Gastroesophageal sphincter (tissue), 4 donors: ENCODE measurements at regions not wholly inside any gene's neighbourhood (a gene's known extent, or its start where the extent isn't known, plus 50 kb on each side); places are given as distances from the start of the nearest gene placed in this dataset.

ENCODE experiments used
- ATAC-seq: fragments of 150-250 bp; one replicate; pipeline ENCODE4 v1.9.1; 2016; ENCODE audit warnings: mild to moderate bottlenecking, moderate library complexity
- H3K27ac ChIP-seq, 4 donors: fragments of 200-600 bp; sonication (generic) in 3 of 4; 1 replicate in 3 of 4; 2 replicates in 1 of 4; pipeline ENCODE4 v1.5.1; 2016 to 2019
- H3K27me3 ChIP-seq: fragments of 200-600 bp; sonication (generic); one replicate; pipeline ENCODE4 v1.5.1; 2019
- H3K36me3 ChIP-seq, 2 donors: fragments of 200-600 bp; sonication (generic); one replicate each; pipeline ENCODE4 v1.5.1; 2019; ENCODE audit warnings: control low read depth in 1 of 2
- H3K4me1 ChIP-seq, 3 donors: fragments of 200-600 bp; sonication (generic); 1 replicate in 2 of 3; 2 replicates in 1 of 3; pipeline ENCODE4 v1.5.1; 2016 to 2019; ENCODE audit warnings: control low read depth in 2 of 3
- H3K4me3 ChIP-seq, 2 donors: fragments of 200-600 bp; sonication (generic); one replicate each; pipeline ENCODE4 v1.5.1; 2019; ENCODE audit warnings: mild to moderate bottlenecking in 1 of 2, moderate library complexity in 1 of 2
- H3K9me3 ChIP-seq, 3 donors: fragments of 200-600 bp; sonication (generic); one replicate each; pipeline ENCODE4 v1.5.1; 2017 to 2019; ENCODE audit warnings: control low read depth in 2 of 3
- CTCF ChIP-seq, 4 experiments: fragments of 200-600 bp in 2 of 4; fragments of 450-650 bp in 2 of 4; sonication (generic) in 1 of 4; IDR thresholded peaks; one replicate each; pipeline ENCODE4 v1.5.1; 2017 to 2019; ENCODE audit warnings: antibody characterized with exemption in 4 of 4, mild to moderate bottlenecking in 2 of 4, moderate library complexity in 2 of 4
- EP300 ChIP-seq: sonication (generic); formaldehyde crosslinking; IDR thresholded peaks from one replicate; pipeline ENCODE4 v1.6.1; 2017; ENCODE audit warnings: antibody characterized with exemption, mild to moderate bottlenecking
- POLR2A ChIP-seq, 2 donors: fragments of 450-650 bp; IDR thresholded peaks; one replicate each; pipeline ENCODE4 v1.6.1; 2017; ENCODE audit warnings: antibody characterized with exemption in 2 of 2, mild to moderate bottlenecking in 2 of 2, moderate library complexity in 1 of 2
- POLR2AphosphoS5 ChIP-seq: sonication (generic); formaldehyde crosslinking; IDR thresholded peaks from one replicate; pipeline ENCODE4 v1.6.1; 2017; ENCODE audit warnings: antibody characterized with exemption
- WGBS, 2 donors: methylation state at CpG; one replicate each; pipeline ENCODE4 v1.1.5; 2018; ENCODE audit warnings: low coverage in 1 of 2; 5-methylcytosine and 5-hydroxymethylcytosine counted together

- Histone ChIP-seq H3K9me3 (no peaks in the 10 kb centered on the region), H3K4me3 (no peak overlapping the region), H3K4me1 (peaks cover 0 to 15% (median 0%) of the 10 kb centered on the region in 3 donors), H3K36me3 (no peaks in the 10 kb centered on the region), H3K27ac (no peak overlapping the region), H3K27me3 (peaks cover 81% of the 10 kb centered on the region)
- no peak for TF ChIP-seq CTCF (IDR thresholded peaks at IDR 0.05)
- no peak for TF ChIP-seq POLR2A (IDR thresholded peaks at IDR 0.05)
- no peak for TF ChIP-seq POLR2AphosphoS5
- no peak for TF ChIP-seq EP300
- no peak for ATAC-seq
- WGBS, 2 donors = 10 to 31% methylated on average over 6 to 8 of the region's 30 CpGs
Observed at GRCh38 chr22:48579043-48579927, 1248.4 kb downstream of the BRD1 start.

- Histone ChIP-seq H3K36me3 (no peaks in the 10 kb centered on the region), H3K9me3 (no peaks in the 10 kb centered on the region), H3K27me3 (peaks cover 82% of the 10 kb centered on the region), H3K27ac (no peak overlapping the region), H3K4me3 (no peak overlapping the region), H3K4me1 (peaks cover 0 to 15% (median 0%) of the 10 kb centered on the region in 3 donors)
- no peak for TF ChIP-seq POLR2A (IDR thresholded peaks at IDR 0.05)
- no peak for TF ChIP-seq EP300
- TF ChIP-seq POLR2AphosphoS5 = no peak
- no peak for TF ChIP-seq CTCF (IDR thresholded peaks at IDR 0.05)
- no peak for ATAC-seq
- 85 to 100% methylated on average over 1 to 4 of the region's 24 CpGs for WGBS, 2 donors
Observed at GRCh38 chr22:48578138-48579042, 1249.3 kb downstream of the BRD1 start.

DNA sequence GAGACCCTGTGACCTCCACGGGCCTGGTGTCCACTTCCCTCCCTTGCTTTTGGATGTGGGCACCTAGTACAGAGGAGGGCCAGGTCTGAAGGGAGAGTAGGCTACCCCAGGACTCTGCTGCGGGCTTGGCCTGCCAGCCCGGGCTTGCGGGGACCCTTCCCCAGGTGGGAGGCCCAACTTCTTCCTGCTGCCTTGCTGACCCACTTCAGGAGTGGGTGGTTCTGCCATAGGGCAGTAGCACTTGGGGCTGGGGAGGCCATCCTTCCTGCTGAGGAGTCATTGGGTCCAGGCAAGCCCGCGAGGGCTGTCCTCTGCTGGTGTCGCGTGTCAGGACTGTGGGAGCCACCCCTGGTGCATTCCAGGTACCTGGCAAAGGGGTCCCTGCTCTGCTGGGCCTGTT, 1250.0 kb downstream of the BRD1 start:
- Histone ChIP-seq H3K36me3 (no peaks in the 10 kb centered on the region), H3K27me3 (peaks cover 84% of the 10 kb centered on the region), H3K9me3 (no peaks in the 10 kb centered on the region), H3K4me1 (peaks cover 0 to 15% (median 0%) of the 10 kb centered on the region in 3 donors), H3K27ac (no peak overlapping the region), H3K4me3 (peak overlapping the region in 1 of 2 donors; percentile 46)
- 67 to 100% methylated on average over 1 to 2 of the region's 8 CpGs for WGBS, 2 donors
- TF ChIP-seq POLR2AphosphoS5 = no peak
- no peak for TF ChIP-seq POLR2A (IDR thresholded peaks at IDR 0.05)
- no peak for TF ChIP-seq EP300
- TF ChIP-seq CTCF (IDR thresholded peaks at IDR 0.05) = no peak
- ATAC-seq = no peak

GRCh38 chr22:48577014-48577690, 1250.5 kb downstream of the BRD1 start:
- Histone ChIP-seq H3K4me1 (peaks cover 0 to 15% (median 0%) of the 10 kb centered on the region in 3 donors), H3K27me3 (peaks cover 84% of the 10 kb centered on the region), H3K27ac (no peak overlapping the region), H3K4me3 (peak overlapping the region in 1 of 2 donors; percentile 46), H3K9me3 (peaks cover 0 to 3% (median 0%) of the 10 kb centered on the region in 3 donors), H3K36me3 (no peaks in the 10 kb centered on the region)
- no peak for ATAC-seq
- 80% methylated on average over 1 of the region's 29 CpGs; no CpG with 5 or more reads in 1 of the 2 donors for WGBS, 2 donors
- TF ChIP-seq EP300 = no peak
- TF ChIP-seq CTCF (IDR thresholded peaks at IDR 0.05) = no peak
- no peak for TF ChIP-seq POLR2AphosphoS5
- no peak for TF ChIP-seq POLR2A (IDR thresholded peaks at IDR 0.05)
